ENCODE measurements at regions not wholly inside any gene's neighbourhood (a gene's known extent, or its start where the extent isn't known, plus 50 kb on each side); places are given as distances from the start of the nearest gene placed in this dataset.

DNA sequence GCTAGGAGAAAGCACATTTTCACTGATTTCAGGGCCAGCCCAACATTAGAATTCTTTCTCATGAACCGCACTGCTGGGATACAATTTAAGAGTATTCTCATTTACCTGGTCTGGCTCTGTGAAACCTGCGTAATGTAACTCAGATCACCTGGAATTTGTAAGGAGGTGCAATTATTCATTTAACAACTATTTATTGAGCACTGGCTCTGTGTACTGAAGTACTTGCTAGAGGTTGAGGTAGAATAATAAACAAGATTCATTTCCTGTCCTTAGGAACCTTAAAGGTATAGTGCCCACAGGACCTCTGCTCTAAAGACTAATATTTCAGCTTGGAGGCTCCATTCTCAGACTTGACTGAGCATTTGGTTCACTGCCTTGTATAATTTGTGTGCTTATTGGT is 242.2 kb upstream of the ZPLD1 start (continued):
- TF ChIP-seq, protein P1, sequence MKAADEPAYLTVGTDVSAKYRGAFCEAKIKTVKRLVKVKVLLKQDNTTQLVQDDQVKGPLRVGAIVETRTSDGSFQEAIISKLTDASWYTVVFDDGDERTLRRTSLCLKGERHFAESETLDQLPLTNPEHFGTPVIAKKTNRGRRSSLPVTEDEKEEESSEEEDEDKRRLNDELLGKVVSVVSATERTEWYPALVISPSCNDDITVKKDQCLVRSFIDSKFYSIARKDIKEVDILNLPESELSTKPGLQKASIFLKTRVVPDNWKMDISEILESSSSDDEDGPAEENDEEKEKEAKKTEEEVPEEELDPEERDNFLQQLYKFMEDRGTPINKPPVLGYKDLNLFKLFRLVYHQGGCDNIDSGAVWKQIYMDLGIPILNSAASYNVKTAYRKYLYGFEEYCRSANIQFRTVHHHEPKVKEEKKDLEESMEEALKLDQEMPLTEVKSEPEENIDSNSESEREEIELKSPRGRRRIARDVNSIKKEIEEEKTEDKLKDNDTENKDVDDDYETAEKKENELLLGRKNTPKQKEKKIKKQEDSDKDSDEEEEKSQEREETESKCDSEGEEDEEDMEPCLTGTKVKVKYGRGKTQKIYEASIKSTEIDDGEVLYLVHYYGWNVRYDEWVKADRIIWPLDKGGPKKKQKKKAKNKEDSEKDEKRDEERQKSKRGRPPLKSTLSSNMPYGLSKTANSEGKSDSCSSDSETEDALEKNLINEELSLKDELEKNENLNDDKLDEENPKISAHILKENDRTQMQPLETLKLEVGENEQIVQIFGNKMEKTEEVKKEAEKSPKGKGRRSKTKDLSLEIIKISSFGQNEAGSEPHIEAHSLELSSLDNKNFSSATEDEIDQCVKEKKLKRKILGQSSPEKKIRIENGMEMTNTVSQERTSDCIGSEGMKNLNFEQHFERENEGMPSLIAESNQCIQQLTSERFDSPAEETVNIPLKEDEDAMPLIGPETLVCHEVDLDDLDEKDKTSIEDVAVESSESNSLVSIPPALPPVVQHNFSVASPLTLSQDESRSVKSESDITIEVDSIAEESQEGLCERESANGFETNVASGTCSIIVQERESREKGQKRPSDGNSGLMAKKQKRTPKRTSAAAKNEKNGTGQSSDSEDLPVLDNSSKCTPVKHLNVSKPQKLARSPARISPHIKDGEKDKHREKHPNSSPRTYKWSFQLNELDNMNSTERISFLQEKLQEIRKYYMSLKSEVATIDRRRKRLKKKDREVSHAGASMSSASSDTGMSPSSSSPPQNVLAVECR (CRISPR knock-in tag; IDR thresholded peaks at IDR 0.05; ENCODE audit: borderline replicate concordance) = no peak
- TF ChIP-seq, protein P2, sequence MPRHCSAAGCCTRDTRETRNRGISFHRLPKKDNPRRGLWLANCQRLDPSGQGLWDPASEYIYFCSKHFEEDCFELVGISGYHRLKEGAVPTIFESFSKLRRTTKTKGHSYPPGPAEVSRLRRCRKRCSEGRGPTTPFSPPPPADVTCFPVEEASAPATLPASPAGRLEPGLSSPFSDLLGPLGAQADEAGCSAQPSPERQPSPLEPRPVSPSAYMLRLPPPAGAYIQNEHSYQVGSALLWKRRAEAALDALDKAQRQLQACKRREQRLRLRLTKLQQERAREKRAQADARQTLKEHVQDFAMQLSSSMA (CRISPR knock-in tag; IDR thresholded peaks at IDR 0.05) = no peak
- TF ChIP-seq, protein P3, sequence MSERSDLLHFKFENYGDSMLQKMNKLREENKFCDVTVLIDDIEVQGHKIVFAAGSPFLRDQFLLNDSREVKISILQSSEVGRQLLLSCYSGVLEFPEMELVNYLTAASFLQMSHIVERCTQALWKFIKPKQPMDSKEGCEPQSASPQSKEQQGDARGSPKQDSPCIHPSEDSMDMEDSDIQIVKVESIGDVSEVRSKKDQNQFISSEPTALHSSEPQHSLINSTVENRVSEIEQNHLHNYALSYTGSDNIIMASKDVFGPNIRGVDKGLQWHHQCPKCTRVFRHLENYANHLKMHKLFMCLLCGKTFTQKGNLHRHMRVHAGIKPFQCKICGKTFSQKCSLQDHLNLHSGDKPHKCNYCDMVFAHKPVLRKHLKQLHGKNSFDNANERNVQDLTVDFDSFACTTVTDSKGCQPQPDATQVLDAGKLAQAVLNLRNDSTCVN (CRISPR knock-in tag; IDR thresholded peaks at IDR 0.05; ENCODE audit: borderline replicate concordance) = no peak
- TF ChIP-seq MBNL3 (CRISPR knock-in tag; conservative IDR thresholded peaks at IDR 0.05) (no peak), ZNF329 (CRISPR knock-in tag; IDR thresholded peaks at IDR 0.05; ENCODE audit: low read depth) (no peak), SIX4 (CRISPR knock-in tag; IDR thresholded peaks at IDR 0.05) (no peak), RFX5 (IDR thresholded peaks at IDR 0.05; ENCODE audit: low read depth, low read length) (no peak), ZFP41 (CRISPR knock-in tag; IDR thresholded peaks at IDR 0.05; ENCODE audit: borderline replicate concordance) (no peak), ZNF350 (CRISPR knock-in tag; IDR thresholded peaks at IDR 0.05; ENCODE audit: borderline replicate concordance, low read depth) (no peak), JUND (CRISPR knock-in tag; IDR thresholded peaks at IDR 0.05) (no peak), NCOA2 (CRISPR knock-in tag; IDR thresholded peaks at IDR 0.05) (no peak), CHD2 (IDR thresholded peaks at IDR 0.05; ENCODE audit: low read depth, low read length) (no peak), ZNF205 (CRISPR knock-in tag; IDR thresholded peaks at IDR 0.05) (no peak)
- TF ChIP-seq, protein P4, sequence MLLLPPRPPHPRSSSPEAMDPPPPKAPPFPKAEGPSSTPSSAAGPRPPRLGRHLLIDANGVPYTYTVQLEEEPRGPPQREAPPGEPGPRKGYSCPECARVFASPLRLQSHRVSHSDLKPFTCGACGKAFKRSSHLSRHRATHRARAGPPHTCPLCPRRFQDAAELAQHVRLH (CRISPR knock-in tag; IDR thresholded peaks at IDR 0.05; ENCODE audit: borderline replicate concordance, low read depth) = no peak
- TF ChIP-seq, protein P5, sequence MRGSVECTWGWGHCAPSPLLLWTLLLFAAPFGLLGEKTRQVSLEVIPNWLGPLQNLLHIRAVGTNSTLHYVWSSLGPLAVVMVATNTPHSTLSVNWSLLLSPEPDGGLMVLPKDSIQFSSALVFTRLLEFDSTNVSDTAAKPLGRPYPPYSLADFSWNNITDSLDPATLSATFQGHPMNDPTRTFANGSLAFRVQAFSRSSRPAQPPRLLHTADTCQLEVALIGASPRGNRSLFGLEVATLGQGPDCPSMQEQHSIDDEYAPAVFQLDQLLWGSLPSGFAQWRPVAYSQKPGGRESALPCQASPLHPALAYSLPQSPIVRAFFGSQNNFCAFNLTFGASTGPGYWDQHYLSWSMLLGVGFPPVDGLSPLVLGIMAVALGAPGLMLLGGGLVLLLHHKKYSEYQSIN (CRISPR knock-in tag; IDR thresholded peaks at IDR 0.05; ENCODE audit: borderline replicate concordance) = no peak
- TF ChIP-seq, protein P6, sequence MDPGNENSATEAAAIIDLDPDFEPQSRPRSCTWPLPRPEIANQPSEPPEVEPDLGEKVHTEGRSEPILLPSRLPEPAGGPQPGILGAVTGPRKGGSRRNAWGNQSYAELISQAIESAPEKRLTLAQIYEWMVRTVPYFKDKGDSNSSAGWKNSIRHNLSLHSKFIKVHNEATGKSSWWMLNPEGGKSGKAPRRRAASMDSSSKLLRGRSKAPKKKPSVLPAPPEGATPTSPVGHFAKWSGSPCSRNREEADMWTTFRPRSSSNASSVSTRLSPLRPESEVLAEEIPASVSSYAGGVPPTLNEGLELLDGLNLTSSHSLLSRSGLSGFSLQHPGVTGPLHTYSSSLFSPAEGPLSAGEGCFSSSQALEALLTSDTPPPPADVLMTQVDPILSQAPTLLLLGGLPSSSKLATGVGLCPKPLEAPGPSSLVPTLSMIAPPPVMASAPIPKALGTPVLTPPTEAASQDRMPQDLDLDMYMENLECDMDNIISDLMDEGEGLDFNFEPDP (CRISPR knock-in tag; conservative IDR thresholded peaks at IDR 0.05) = no peak
